HG03565 (cell line): ENCODE measurements at regions not wholly inside any gene's neighbourhood (a gene's known extent, or its start where the extent isn't known, plus 50 kb on each side); places are given as distances from the start of the nearest gene placed in this dataset.

Experiments
- ATAC-seq: cut with Tn5 transposase; IDR thresholded peaks from one replicate; pipeline ENCODE4 v1.9.1; 2021; ENCODE audit warnings: mild to moderate bottlenecking, moderate library complexity; ENCODE audit not compliant: unreplicated experiment

DNA sequence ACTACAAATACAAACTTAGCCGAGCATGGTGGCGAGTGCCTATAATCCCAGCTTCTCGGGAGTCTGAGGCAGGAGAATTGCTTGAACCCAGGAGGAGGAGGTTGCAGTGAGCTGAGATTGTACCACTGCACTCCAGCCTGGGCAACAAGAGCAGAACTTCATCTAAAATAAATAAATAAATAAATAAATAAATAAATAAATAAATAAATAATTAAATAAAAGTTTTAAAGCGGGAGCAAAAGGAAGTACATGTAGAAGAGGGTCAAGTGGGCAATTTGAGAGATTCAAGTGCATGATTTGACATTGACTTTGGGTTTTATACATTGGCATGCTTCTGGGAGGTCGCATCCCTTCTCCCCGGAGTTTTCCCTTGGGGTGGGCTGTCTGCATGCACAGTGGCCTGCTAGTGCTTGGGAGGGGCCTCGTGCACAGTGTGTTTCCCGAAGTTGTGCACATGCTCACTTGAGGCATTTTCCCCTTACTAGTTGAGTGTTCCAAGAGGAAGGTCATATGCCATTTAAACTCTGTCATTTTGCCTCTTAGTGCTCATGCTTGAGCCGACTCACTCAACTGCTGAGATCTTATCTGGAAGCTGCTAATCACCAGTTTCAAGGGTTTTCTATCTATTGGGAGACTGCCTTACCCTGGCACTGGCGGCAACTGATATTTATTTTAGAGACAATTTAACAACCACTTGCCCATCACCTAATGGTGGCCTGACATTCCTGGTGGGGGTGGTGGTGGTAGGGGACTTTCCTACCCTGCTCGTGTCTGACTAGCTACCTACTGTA is 193.2 kb upstream of the MPHOSPH6 start:
- ATAC-seq: no peak

DNA sequence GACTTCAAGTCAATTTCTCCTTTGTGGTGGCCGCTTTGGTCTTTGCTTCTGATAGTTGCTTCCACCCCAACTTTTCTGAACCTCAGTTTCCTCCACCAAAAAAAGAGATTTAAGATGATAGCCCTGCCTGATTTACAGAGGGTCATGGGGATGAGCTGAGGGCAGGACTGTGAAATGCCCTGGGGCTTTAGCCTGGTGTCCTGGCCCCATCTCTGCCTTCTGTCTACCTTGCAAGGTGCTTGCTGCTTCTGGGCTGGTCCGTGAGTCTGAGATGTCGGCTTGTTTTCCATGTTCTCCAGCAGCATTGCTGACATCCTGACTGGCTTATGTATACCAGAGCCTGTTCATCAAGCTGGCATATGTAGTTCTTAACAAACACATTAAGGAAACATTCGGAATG is 191.9 kb upstream of the MPHOSPH6 start:
- ATAC-seq: no peak

DNA sequence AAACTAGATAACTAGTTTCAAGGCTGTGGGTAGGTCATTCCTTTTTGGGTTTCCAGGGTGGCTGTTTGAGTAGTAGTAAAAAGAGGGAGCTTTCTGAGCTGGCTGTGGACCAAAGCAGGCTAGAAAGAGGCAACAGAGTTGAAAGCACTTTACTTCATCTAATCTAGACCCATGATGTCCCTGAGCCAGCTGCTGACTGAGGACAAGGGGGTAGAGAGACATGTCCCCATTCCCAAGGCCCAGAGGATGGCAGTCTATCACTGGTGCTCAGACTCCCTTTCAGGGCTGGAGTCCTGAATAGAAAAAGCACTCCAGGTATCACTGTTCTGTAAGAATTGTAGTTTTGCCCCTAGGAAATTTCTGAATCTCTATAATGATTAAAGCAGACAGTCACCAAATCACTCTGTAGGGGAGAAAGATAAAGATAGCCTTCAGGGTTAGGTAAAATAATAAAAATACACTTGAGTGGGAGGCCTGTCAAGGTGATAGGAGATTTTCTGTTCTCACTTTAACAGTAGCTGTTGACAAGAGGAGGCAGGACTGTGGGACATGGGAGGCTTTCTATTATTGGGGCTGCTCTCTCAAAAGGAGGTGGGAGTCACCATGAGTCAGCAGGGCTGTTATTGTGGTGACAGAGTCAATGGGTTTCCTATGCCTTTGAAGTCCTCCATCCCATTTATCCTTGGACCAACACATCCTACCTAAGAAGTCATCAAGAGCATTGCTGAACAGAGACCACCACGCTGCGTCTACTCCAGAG is 190.2 kb upstream of the MPHOSPH6 start:
- ATAC-seq: no peak

DNA sequence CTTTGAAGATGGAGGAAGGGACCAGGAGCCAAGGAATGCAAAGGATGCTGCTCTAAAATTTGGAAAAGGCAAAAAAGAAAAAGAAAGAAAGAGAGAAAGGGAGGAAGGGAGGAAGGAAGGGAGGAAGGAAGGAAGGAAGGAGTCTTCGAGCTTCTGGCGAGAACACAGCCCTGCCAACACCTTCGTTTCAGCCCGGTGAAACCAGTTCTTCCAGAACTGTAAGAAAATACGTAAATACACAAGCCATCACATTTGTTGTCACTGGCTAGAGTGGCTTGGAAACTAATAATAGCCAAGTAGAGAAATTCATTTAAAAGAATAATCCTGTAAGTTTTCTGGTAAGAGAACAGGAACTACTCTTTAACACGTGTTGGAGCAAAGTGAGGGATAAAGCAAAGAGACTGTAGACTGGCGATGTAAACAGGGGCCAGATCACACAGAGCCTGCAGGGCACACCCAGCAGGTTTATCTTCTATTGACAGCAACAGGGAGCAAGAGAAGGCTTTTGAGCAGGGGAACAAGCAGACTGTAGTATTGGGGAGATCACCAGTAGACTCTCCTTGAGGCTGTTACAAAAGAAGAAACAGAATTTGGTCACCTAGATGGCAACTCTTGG is 188.7 kb upstream of the MPHOSPH6 start:
- ATAC-seq: no peak

DNA sequence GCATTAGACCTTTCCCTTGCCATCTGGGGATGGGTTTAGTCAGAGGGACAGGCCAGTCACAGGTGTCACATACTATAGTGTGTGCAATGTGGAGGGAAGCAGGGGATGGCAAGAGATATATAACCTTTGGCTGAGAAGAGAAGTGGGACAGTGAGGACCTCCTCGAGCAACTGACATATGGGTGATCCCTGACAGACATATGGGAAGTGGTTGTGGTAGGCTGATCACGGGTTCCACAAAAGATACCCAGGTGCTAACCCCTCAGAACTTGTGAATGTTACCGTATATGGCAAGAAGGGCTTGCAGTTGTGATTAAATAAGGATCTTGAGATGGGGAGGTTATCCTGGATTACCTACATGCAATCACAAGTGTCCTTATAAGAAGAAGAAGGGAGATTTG is 188.1 kb upstream of the MPHOSPH6 start:
- no peak for ATAC-seq

DNA sequence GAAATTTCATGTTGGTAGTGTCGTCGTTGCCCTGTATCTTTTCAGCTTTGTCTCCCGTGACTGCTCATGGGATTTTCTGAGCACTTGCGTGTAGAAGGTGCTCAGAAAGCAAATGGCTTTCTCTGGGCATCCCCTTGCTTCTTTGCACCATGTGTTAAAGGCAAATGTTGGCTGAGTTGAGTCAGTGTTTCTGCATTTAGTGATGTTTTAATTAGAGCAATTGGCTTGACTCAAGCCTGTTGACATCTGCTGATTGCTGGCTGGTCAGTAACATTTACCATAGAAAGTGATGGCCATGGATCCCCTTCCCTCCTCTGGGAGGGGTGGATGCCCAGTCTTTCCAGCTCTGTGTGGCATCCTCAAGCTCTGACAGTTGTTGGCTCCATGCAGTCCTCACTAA is 187.2 kb upstream of the MPHOSPH6 start:
- ATAC-seq: no peak

DNA sequence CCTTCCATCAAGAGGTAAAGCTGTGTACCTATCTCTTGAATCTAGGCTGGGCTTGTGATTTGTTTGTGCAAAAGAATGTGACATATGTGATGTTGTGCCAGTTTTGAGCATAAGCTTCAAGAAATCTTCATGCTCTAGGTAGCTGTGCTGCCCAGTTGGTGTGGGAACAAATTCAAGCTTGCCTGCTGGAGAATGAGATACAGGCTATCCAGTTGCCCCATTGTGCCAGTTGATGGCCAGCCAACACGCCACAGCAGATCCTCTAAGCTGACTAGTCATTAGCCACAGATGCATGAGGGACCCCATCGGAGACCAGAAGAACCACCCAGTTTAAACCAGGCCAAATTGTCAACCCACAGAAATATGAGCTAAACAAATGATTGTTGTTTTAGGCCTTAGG is 180.5 kb upstream of the MPHOSPH6 start:
- ATAC-seq: no peak

DNA sequence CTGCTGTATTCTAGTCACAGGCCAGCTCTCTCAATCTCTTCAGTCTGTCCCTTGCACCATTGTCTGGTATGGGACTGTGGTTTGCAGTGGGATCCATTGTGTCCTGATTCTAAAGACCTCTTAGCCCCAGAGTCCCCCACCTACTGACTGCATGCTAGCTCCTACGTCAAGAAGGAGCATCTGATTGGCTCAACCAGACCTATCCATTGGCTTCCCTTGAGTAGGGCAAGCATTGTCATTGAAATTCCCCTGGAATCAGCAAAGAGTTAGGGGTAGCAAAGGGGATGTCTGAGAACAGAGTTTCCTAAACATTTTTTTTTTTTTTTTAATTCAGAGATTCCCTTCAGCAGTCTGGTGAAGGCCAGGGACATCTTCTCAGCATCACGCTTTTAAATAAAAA is 175.3 kb upstream of the MPHOSPH6 start:
- ATAC-seq: no peak

DNA sequence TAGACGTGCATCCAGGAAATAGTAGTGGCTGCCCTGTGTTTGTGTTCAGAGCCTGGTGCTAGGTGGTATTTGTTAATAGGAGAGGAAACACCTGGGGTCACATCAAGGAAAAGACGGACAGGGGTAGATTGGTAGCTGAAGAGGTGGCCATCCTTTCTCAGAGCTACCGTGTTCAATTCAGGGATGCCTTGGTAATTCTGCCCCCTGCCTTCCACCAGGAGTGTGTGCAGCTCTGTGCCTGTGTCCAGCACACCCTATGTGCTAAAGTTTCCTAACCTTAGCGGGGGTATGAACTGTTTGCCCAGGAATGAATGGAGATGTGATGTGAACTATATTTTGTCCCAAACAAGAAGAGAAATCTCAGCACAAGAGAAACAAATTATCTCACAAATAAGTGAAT is 174.1 kb upstream of the MPHOSPH6 start:
- no peak for ATAC-seq

DNA sequence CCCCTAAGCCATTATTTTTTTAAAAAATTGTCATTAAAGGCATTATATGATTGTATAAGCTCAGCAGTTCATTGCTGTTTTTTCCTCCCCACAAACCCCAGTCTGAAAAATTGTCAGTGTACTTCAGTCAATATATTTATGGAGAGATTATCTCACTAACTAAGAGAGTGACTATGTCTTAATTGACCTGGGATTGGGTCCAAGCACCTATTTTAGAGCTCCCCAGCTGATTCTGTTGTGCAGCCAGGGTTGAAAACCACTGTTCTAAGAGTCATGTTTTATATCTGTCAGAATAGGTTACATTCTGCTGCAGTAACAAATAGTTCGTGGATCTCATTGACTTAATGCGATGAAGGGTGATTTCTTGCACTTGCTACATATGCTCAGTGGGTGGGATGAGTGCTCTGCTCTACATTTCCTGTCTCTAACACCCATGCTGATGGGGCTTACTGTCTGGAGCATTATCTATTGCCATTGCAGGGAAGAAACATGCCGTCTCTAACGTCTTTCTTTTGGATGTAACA is 171.2 kb upstream of the MPHOSPH6 start:
- no peak for ATAC-seq

DNA sequence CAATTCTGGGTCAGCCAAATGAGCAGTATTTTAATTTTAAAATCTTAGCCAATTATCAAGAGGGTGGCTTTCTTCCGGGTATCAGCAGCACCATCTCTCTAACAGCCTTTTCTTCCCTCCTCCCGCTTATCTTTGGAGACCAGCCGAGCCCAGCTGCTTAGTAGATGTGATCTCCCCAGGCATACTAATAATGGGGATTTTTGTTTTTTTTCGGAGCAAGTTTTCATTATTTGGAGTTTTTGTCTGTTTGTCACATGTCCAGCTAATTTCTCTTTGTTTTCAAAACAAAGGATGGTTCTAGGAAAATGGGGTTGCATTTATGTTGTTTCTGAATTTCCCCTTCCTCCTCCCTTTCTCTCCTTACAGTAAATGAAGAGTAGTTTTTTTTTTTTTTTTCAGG is 170.5 kb upstream of the MPHOSPH6 start:
- ATAC-seq: no peak

DNA sequence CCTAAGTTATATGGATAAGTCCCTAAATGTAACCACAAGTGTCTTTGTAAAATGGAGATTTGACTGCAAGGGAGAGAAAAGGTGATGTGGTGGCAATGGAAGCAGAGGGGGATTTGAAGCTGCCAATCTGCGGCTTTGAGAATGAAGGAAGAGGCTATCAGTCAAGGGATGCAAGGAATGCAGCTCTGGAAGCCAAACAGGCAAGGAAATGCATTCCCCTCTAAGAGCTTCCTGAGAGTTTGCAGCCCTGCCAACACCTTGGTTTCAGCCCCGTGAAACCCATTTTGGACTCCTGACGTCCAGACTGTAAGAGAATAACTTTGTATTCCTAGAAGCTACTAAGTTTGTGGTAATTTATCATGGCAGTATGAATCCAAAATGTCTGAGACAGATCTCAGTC is 167.3 kb upstream of the MPHOSPH6 start:
- ATAC-seq: no peak

DNA sequence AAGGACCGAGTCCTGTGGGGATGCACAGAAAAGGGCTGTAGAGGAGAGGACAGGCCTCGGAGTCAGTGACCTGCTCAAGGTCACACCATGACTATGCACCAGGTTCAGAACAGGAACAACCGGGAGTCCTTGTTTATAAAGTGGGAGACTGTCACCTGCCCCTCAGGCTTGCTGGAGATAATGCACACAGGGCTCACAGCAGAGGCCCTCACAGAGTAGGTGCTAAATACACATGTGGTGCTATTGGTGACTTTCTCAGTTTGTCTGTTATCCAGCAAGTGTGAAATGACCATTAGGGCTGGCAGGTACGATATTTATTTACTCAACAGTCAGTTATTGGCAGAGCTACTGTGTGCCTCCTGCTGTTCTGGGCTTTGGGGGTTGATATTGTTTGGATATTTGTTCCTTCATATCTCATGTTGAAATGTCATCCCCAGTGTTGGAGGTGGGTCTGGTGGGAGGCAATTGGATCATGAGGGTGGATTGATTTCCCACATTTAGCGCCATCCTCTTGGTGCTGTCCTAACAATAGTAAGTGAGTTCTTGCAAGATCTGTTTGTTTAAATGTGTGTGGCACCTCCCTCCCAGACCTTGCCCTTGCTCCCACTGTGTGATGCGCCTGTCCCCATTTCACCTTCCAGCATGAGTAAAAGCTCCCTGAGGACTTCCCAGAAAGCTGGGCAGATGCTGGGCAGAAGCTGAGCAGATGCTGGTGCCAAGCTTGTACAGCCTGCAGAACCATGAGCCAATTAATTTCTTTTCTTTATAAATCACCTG is 162.1 kb upstream of the MPHOSPH6 start:
- no peak for ATAC-seq

DNA sequence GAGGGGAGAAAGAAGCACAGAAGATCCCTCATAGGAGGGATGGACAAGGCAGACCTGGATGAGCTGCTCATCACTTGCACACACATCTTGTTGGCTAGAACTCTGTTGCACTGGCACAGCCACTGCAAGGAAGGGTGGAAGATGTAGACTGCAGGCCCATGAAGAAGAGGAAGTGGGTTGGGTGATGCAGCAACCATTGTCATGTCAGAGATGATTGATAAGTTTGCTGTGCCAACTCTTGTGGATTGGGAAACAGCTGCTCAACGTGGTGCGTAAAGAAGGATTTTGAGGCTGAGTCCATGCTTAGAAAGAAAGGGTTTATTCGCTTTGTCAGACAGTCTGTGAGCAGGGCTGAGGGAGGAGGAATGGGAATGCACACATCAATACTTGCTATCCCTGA is 161.4 kb upstream of the MPHOSPH6 start:
- ATAC-seq: no peak

DNA sequence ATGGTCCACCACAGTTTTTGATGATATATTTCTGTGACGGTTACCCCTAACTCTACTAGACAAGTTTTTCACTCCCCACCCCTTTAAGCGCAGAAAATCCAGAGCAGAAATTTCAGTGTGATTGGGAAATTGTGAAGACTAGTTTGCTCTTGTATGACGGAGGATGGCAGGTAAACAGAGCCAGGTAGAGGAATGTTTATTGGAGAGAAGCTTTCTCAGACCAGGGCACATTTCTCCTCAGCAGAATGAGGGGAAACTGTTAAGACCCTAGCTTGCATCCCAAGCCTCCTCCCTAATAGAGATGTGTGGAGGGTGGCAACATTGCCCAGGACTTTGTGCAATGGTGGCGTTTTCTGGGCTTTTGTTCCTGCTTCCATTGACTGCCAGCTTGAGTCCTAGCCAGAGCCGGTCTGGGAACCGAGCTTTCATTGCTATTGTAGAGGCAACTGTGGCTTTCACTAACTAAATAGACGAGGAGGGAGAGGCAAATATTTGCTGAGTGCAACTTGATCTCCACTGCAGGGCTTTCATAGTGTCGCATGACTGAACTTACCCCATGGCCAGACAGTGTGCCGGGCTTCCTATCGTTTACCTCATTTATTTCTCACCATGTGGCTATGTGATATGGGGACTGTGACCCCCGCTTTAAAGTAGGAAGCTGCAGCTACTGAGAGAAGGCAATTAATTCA is 159.6 kb upstream of the MPHOSPH6 start:
- ATAC-seq: no peak

DNA sequence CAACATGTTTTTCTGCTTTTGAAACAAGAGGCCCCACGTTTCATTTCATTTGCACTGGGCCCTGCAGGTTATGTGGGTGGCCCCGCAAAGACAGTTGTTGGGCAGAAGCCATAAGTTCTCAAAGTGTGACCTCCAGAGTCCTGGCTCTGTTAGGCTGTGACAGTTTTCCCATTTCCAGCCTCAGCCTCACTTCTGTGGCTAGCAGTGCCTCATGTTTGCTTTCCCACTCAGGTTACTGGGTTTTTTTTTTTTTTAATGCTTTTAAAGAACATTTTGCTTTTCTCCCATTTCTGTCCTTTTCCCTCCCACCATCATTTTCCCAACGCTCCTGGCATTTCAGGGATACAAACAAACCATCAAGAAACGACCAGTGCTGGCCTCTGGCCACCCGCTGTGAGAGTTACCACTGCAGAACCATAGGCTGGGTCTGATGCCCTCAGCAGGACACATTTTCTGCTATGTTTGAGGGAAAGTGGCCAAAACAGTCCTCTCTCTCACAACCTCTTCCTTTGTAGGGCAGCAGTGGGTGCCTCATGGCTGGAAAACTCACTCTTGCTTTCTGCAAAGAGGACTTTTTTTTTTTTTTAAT is 159.0 kb upstream of the MPHOSPH6 start:
- no peak for ATAC-seq

DNA sequence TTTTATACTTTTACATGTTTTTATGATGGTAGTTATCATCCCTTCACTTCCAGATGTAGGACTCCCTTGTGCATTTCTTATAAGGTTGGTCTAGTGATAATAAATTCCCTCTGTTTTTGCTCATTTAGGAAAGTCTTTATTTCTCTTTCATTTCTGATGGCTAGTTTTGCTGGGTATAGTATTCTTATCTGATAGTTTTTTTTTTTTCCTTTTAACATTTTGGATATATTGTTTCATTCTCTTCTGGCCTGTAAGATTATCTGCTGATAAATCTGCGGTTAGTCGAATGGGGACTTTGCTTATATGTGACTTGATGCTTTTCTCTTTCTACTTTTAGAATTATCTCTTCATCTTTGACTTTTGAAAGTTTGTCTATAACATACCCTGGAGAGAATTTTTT is 153.1 kb upstream of the MPHOSPH6 start:
- ATAC-seq: no peak

DNA sequence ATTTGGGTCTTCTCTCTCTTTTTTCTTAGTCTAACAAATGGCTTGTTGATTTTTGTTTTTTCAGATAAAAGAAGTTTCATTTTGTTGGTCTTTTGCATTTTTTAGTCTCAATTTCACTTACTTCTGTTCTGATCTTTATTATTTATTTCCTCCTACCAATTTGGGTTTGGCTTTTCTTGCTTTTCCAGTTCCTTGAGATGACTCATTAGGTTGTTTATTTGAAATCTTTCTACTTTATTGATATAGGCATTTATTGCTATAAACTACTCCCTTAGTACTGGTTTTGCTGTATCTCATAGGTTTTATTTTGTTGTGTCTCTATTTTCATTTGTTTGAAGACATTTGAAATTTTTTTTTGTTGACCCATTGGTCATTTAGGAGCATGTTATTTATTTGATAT is 152.2 kb upstream of the MPHOSPH6 start:
- ATAC-seq: no peak

DNA sequence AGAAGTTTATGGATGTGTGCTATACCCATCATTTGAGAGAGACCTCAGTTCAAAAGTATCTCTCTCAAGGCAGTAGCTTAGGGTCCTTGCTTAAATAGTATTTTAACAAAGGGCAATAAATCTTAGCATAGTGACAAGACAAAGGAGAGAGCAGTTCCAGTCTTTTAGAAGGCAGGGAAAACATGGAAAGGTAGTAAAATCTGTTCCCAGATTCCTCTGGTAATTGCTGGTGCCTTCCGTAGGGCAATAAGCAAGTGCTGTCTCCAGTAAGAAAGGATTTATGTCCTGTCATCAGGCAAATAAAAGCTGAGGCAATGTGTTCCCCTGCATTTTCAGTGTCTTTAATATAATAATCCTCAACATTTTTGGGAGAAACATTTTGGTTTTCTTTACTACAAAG is 149.0 kb upstream of the MPHOSPH6 start:
- ATAC-seq: no peak
